Activated gamma-delta T cell treated with Interleukin-2 at 50 U/mL for 16 hours (primary cell): ENCODE measurements at regions not wholly inside any gene's neighbourhood (a gene's known extent, or its start where the extent isn't known, plus 50 kb on each side); places are given as distances from the start of the nearest gene placed in this dataset.
"Not testable (repeated sequence)": the region's sequence is repeated elsewhere in the genome, so short reads cannot be mapped to it uniquely, and the experiment has no call there.

ENCODE experiments used
- DNase-seq: peaks from one replicate; pipeline ENCODE4 v3.0.0-alpha.2; 2020

- DNase-seq, result not testable (repeated sequence)
Observed at GRCh38 chr1:234810726-234811125, 200.7 kb upstream of the IRF2BP2 start.

GRCh38 chr1:234809854-234810245 is 199.9 kb upstream of the IRF2BP2 start:
- not testable (repeated sequence) for DNase-seq

DNA sequence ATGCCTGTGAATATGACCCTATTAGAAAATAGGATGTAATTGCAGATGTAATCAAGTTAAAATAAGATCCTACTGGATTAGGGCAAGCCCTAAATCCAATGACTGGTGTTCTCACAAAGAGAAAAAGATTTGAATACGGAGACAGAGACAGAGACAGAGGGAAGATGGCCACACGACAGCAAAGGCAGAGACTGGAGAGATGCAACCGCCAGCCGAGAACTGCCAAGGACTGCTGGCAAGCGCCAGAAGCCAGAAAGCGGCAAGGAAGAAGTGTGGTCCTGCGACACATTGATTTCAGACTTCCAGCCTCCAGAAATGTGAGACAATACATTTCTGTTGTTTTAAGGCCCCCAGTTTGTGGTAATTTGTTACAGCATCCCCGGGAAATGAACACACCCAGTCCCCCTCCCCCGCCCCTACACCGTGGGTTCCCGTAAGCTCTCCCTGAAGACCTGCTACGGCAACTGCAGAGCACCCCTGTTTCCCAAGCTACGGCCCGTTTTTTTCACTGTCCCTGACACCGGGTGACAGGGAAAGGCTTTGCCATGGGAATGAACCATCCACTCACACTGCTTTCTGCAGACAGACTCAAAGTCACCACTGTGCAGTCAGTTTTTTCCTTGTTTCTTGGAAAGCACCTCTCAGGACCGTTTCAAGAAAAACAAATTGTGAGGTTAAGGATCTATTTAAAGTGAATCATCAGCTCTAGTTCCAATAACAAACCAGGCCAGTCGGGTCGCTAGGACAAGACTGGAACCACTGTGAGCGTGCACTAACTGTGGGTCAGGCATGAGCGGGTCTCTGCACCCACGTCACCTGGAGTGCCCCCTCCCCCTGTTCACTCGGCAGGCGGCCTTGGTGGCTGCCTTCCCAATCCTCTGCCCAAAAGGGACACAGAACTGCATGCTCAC is 199.2 kb upstream of the IRF2BP2 start:
- DNase-seq, result not testable (repeated sequence)

DNA sequence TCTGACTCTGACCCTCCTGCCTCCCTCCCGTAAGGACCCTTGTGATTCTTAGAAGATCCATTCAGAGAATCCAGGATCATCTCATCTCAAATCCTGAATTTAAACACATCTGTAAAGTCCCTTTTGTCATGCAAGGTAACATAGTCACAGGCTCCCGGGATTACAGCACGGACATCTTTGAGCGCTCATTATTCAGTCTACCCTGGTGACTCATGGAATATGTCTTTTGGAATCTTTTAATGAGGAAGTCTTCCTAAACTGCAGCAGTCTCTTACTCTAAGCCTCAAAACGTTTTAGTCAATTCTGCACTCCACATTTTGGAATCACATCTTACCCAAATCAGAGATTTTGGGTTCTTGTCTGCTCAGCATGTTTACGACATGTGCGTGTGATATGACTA is 198.5 kb upstream of the IRF2BP2 start:
- DNase-seq, result not testable (repeated sequence)

DNA sequence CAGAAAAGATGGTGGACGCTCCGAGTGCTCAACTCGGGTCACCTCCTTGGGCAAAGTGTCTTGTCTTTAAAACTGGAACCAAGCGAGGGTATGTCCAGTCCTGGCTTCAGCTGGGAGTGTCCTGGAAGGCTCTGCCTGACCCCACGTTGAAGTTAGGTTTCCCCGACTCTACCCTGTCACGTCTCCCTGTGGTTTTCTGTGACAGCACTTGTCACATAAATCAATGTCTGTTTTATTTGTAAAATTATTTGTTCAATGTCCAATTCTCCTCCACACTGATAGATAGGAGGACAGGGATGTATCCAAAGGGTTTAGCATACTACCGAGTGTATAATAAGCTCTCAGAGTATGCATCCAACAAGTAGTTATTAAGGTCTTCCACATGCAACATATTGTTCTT is 197.7 kb upstream of the IRF2BP2 start:
- DNase-seq, result not testable (repeated sequence)

GRCh38 chr1:234802586-234802985 is 192.6 kb upstream of the IRF2BP2 start:
- DNase-seq, result not testable (repeated sequence)

DNA sequence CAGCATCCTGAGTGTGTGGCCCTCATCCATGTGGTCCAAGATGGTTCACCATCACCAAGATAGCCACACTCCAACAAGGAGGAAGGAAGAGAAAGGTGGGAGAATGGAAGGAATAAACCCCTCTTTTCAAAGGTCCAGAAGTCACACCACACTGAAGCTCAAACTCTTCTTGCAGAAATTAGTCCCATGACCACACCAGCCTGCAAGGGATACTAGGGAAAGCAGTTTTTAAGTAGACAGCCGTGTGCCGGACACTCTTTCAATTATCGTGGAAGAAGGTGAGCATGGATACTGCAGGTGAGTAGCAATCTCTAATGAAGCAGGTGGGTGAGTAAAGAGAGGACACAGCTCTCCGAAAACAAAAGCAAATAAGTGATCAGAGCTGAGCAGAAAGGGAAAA is 191.7 kb upstream of the IRF2BP2 start:
- DNase-seq, result not testable (repeated sequence)

- not testable (repeated sequence) for DNase-seq
Observed at GRCh38 chr1:234801147-234801546, 191.2 kb upstream of the IRF2BP2 start.

GRCh38 chr1:234800563-234800962 is 190.6 kb upstream of the IRF2BP2 start:
- DNase-seq, result not testable (repeated sequence)

DNA sequence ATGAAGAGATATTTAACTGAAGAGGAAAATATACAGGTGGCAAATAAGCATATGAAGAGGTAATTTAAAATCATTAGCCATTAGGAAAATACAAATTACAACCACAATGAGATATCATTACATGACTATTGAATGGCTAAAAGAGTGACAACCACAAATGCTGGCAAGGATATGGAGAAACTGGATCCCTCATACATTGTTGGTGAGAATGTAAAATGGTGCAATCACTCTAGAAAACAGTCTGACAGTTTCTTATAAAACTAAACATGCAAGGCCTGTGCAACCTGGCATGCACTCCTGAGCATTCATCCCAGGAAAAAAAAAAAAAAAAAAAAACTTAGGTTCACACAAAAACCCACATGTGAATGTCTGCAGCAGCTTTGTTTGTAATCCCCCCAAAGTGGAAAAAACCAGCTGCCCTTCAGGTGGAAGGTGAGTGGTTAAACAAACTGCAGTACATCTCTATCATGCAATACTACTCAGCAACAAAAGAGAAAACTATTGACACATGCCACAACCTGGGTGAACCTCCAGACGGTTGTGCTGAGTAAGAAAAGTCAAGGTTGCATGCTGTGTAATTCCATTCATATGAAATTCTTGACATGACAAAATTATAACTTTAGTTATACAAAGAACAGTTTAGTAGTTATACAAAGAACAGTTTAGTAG is 189.2 kb upstream of the IRF2BP2 start:
- DNase-seq, result not testable (repeated sequence)

- not testable (repeated sequence) for DNase-seq
Observed at GRCh38 chr1:234797216-234797615, 187.2 kb upstream of the IRF2BP2 start.

GRCh38 chr1:234796438-234796792 is 186.4 kb upstream of the IRF2BP2 start:
- DNase-seq, result not testable (repeated sequence)

DNA sequence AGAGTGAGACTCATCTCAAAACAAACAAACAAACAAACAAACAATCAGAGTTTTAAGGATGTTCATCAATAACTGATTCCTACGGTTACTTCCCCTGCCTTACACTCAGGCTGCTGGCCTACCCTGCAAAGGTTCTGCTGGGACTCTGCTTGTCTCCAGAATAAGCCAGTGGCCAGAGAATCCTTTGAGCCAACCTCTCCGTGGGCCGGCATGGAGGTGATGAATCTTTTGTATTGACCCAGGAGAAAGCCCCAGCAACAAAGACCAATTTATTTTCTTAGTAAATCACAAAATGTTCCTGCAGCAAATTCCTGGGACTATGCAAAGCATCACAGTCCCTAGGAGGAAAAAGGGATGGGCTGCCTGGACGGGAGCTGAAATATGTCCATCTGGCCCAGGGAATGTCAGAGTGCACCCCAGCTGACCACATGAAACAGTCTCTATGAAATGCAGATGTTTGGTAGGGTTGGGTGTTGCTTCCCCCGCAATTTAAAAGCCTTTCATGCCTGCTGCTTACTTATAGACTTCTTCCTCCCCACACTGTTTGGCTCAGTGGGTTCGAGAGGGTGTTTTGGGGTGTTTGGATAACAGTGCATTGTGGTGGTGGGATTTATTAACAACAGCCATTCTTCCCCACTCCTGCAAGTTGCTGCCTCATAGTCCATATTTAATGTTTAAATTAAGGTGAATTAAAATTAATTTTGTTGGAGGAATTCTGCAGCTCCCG is 185.9 kb upstream of the IRF2BP2 start:
- not testable (repeated sequence) for DNase-seq

DNA sequence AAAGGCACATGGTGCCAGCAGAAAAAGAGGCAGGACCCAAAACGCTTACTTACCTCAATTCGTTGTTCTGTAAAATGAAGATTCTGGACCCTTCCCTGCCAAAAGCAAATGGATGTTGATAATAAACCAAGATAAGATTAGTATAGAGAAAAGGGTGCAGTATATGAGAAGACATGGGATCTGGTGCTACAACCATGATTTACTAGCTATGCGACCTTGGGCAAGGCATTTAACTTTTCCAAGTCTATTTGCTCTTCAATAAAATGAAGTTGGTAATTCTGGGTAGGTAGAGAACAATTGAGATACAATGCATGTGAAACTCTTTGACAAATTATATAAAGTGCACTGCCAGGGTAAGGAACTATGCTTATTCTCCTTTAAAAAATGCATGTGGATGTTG is 185.0 kb upstream of the IRF2BP2 start:
- not testable (repeated sequence) for DNase-seq

- DNase-seq, result not testable (repeated sequence)
Observed at GRCh38 chr1:234794452-234794851, 184.5 kb upstream of the IRF2BP2 start.

DNA sequence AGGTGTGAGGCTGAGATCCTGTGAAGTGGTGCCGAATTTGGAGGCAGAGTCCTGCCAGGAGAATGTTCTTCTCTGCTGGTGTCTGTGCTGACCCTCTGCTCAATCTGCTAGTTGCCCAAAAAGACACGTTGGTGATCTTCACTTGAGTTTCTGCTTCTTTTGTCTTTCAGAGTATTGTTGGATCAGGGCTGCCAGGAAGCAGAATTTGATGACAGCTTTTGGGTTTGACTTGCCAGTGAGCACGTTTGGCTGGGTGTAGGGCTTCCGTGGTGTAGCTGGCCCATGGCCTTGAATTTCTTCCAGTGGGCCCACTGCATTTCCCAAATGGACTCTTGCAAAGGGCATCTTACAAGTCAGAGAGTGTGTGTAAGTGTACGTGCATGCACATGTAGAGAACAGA is 183.9 kb upstream of the IRF2BP2 start:
- not testable (repeated sequence) for DNase-seq

DNA sequence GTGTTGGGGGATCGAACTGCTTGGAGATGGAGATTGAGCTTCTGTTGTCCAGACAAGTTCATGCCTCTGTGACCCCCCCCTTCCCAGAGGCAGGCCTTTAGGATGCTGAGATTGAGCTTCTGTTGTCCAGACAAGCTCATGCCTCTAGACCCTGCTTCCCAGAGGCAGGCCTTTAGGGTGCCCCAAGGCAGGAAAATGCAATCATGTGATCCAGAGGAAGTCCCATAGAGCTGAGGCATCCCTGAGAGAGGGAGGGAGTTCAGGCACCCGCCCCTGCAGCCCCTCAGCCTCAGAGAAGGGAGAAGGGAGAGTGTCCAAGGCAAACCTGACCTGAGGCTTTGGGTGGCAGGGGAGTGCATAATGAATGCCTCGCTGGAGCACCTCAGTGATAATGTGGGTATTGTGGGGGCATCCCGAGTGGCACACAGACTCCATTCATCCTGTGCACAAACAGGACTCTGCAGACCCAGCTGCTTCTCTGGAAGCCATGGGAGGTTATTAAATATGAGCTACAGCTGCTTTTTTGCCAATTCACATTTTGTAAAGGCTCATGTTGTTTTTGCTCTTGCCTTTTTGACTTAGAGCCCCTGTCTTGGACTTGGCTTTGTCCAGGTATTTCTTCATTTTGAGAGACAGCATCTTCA is 182.4 kb upstream of the IRF2BP2 start:
- not testable (repeated sequence) for DNase-seq

GRCh38 chr1:234791615-234792014 is 181.6 kb upstream of the IRF2BP2 start:
- not testable (repeated sequence) for DNase-seq

- DNase-seq, result not testable (repeated sequence)
Observed at GRCh38 chr1:234790333-234790732, 180.4 kb upstream of the IRF2BP2 start.

- DNase-seq, result not testable (repeated sequence)
Observed at GRCh38 chr1:234787011-234787584, 177.1 kb upstream of the IRF2BP2 start.

GRCh38 chr1:234785922-234786321 is 175.9 kb upstream of the IRF2BP2 start:
- not testable (repeated sequence) for DNase-seq

GRCh38 chr1:234785471-234785919 is 175.5 kb upstream of the IRF2BP2 start:
- DNase-seq, result not testable (repeated sequence)
